SJSA1 (cell line): ENCODE measurements at regions not wholly inside any gene's neighbourhood (a gene's known extent, or its start where the extent isn't known, plus 50 kb on each side); places are given as distances from the start of the nearest gene placed in this dataset.

Source experiments
- DNase-seq, 2 experiments: peaks; one replicate each; pipeline ENCODE4 v3.0.0-alpha.2; 2015 to 2020; ENCODE audit warnings: low spot score in 2 of 2, low read depth in 1 of 2
- H3K27ac ChIP-seq: fragments of 250-450 bp; sonication (Bioruptor Pico); 2 replicates; pipeline ENCODE4 v1.5.1; 2020; ENCODE audit warnings: mild to moderate bottlenecking, moderate library complexity
- H3K27me3 ChIP-seq: fragments of 250-450 bp; sonication (Bioruptor Pico); replicated peaks from 2 replicates; pipeline ENCODE4 v1.5.1; 2020; ENCODE audit warnings: mild to moderate bottlenecking, moderate library complexity
- H3K36me3 ChIP-seq: fragments of 250-450 bp; sonication (Bioruptor Pico); 2 replicates; pipeline ENCODE4 v1.5.1; 2020; ENCODE audit warnings: mild to moderate bottlenecking
- H3K4me1 ChIP-seq: fragments of 250-450 bp; sonication (Bioruptor Pico); replicated peaks from 2 replicates; pipeline ENCODE4 v1.6.1; 2021; ENCODE audit warnings: mild to moderate bottlenecking
- H3K4me3 ChIP-seq: fragments of 250-450 bp; sonication (Bioruptor Pico); 2 replicates; pipeline ENCODE4 v1.5.1; 2020; ENCODE audit warnings: mild to moderate bottlenecking
- H3K9me3 ChIP-seq: fragments of 250-450 bp; sonication (Bioruptor Pico); replicated peaks from 2 replicates; pipeline ENCODE4 v1.5.1; 2020; ENCODE audit warnings: mild to moderate bottlenecking

DNA sequence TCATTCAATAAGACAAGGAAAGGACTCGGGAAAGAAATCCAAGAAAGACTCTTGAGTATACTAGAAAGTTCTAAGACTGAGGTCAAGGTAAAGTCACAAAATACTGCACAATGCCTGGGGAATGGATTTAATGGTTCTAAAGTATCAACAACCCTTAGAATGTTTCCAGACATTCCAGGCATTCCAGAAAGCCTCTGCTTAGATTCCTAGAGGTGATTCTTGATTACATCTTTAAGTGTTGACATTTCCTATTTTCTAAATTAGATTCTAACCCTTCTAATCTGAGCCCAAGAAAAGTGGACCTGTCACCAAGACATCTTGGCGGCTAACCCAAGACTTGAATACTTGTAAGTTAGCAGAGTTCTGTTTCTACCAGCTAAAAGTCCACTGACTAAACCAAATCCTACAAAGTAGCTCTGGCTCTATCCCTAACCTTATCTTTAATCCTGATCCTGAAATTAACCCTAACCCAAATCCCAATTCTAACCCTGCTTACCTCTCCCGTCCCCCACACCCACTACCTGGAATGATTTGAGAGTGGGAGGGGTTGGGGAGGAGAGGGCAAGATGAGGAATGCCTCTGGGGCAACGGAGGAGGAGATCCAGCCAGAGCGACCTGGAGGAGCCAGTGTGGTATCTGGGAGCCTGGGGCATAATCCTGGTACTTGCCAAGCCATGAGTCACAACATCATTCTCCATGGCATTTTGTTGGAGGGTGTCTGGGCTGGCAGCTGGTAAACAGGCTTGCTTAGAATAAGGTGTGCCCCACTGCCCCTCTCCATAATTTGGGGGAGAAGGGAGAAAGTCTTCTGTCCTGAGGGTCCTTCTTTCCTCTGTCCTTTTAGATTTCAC is 93.4 kb upstream of the HOXC13 start:
- H3K27me3 ChIP-seq, result no peaks in the 10 kb centered on the region
- peak overlapping the region; percentile 96 for H3K27ac ChIP-seq
- H3K4me3 ChIP-seq, result no peak overlapping the region
- no peaks in the 10 kb centered on the region for H3K36me3 ChIP-seq
- H3K9me3 ChIP-seq, result no peaks in the 10 kb centered on the region
- peaks cover 31% of the 10 kb centered on the region for H3K4me1 ChIP-seq
- peak; percentile 86 to 90 for DNase-seq

DNA sequence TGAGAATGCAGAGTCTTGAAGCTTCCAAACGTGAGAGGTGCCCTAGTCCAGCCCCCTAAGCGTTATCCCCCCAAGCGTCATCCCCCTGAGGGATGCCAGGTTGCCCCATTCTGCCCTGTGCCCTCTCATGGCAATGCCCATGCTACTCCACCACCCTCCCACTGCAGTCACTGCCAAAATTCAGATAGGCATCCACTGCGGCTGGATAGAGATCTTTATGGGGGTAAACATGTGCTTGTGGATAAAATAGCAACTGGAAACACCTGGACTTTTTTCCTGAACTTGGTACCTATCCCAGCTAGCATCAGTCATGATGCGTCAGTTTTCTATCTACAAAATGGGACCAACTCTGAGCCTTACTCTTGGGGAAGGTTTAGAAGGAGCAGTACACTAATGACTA is 92.7 kb upstream of the HOXC13 start:
- DNase-seq, result no peak
- no peaks in the 10 kb centered on the region for H3K27me3 ChIP-seq
- H3K4me3 ChIP-seq, result no peak overlapping the region
- H3K9me3 ChIP-seq, result no peaks in the 10 kb centered on the region
- H3K36me3 ChIP-seq, result no peaks in the 10 kb centered on the region
- peaks cover 31% of the 10 kb centered on the region for H3K4me1 ChIP-seq
- H3K27ac ChIP-seq, result peak overlapping the region; percentile 96

DNA sequence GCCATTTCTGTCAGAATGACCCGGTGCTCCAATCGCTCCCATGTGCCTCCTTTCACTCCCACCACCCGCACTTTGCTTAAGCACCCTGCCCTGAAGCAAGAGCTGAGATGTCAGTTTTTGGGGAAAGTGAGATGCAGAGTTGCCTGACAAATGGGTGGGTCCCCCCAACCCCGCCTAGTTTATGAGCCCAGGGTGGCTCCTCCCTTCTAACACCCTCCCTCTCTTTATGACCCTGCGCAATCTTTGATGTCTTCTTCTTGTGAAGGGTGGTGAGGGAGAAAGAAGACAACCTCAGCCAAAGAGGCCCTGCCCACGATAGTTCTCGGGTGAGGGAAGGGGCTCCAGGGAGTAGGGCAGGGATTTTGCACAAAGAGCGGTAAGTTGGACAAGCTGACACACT is 89.5 kb upstream of the HOXC13 start:
- Histone ChIP-seq H3K36me3 (no peaks in the 10 kb centered on the region), H3K27ac (no peak overlapping the region), H3K27me3 (no peaks in the 10 kb centered on the region), H3K9me3 (no peaks in the 10 kb centered on the region), H3K4me1 (peaks cover 24% of the 10 kb centered on the region), H3K4me3 (no peak overlapping the region)
- no peak for DNase-seq

DNA sequence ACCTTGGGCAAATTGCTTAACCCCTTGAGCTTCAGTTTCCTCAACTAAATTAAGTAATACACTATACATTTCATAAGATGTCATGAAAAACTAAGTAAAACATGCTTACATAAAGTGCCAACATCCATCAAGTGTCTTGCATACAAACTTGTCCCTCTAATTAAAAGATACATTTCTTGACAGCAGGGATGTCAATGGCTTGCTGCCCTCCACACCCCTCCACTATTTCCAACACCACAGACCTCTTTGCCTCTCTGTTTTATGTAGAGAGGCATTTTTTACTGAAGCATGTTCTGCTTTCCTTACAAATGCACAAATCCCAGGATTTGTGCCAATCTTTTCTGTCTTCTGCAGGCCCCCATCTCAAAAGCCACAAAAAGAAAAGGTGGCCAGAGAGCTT is 89.0 kb upstream of the HOXC13 start:
- DNase-seq, result no peak
- H3K4me1 ChIP-seq, result peaks cover 18% of the 10 kb centered on the region
- H3K9me3 ChIP-seq, result no peaks in the 10 kb centered on the region
- no peak overlapping the region for H3K4me3 ChIP-seq
- no peak overlapping the region for H3K27ac ChIP-seq
- no peaks in the 10 kb centered on the region for H3K36me3 ChIP-seq
- no peaks in the 10 kb centered on the region for H3K27me3 ChIP-seq

DNA sequence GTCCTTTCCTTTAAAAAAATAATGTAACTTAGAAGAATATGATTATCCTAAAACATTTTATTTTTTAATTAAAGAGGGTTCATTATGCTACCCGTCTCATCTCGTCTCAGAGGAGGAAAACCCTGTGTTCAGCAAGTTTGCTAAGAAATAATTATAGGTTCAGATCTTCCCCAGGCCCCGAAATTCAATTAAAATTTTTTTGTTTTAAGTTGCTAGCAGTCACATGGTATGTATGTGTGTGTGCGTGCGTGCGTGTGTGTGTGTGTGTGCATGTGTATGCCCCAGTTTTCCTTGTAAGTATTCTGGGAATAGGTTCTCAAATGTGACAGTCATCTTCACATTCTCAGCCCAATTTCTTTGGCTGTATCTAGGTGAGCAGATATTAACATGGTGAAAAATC is 86.6 kb upstream of the HOXC13 start:
- H3K36me3 ChIP-seq, result no peaks in the 10 kb centered on the region
- H3K4me1 ChIP-seq, result no peaks in the 10 kb centered on the region; the same call in 1 of the 2 replicates
- H3K4me3 ChIP-seq, result no peak overlapping the region
- no peak for DNase-seq
- H3K27ac ChIP-seq, result no peak overlapping the region
- H3K27me3 ChIP-seq, result no peaks in the 10 kb centered on the region
- no peaks in the 10 kb centered on the region for H3K9me3 ChIP-seq

DNA sequence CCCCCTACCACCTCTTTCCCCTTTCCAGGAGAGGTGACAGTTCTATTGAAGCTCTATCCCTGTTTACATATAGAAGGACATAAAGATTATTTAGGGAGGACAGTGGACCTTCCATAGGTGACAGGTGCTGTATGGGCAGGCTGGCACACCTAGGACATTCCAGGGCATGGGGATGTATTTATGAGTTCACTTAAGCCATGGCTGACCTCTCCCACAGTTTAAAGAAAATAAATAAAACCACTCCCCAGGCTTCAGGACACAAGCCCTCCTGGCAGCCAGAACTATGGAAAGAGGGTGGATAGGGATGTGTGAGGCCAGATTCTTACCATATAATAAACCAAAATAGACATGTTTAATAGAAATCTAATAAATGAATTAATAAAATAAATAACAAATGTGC is 85.6 kb upstream of the HOXC13 start:
- Histone ChIP-seq H3K36me3 (no peaks in the 10 kb centered on the region), H3K27me3 (no peaks in the 10 kb centered on the region), H3K9me3 (no peaks in the 10 kb centered on the region), H3K4me1 (no peaks in the 10 kb centered on the region), H3K4me3 (no peak overlapping the region), H3K27ac (no peak overlapping the region)
- DNase-seq, result no peak

DNA sequence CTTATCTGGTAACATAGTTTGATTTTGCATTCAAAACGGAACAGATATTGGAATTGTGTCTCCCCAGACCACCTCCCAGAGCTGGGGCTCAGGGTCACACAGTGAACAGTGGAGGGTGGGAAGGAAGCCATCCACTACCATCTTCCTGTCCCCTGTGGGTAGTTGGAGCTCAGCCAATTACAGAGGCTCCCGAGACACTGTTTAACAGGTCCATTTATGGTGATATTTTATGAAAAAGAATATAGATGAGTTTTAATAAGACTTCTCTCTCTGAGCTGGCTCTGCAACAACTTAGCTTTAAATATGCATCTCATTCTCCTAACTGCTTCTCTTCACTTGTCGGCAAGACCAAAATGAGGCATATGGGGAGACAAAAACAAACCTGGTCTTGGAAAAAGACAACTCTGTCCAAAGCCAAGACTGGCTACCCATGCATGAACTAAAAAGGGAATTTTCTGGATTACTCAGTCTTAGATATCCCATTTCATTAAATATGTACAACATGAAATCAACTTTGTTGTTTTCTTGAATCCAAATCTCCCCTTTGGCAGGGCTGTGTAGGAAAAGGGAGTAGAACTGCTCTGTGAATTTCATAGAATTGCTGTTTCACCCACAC is 83.8 kb upstream of the HOXC13 start:
- H3K4me3 ChIP-seq, result no peak overlapping the region
- H3K27me3 ChIP-seq, result no peaks in the 10 kb centered on the region
- no peaks in the 10 kb centered on the region for H3K9me3 ChIP-seq
- no peaks in the 10 kb centered on the region for H3K36me3 ChIP-seq
- no peak overlapping the region for H3K27ac ChIP-seq
- H3K4me1 ChIP-seq, result peaks cover under 1% of the 10 kb centered on the region
- DNase-seq, result no peak

DNA sequence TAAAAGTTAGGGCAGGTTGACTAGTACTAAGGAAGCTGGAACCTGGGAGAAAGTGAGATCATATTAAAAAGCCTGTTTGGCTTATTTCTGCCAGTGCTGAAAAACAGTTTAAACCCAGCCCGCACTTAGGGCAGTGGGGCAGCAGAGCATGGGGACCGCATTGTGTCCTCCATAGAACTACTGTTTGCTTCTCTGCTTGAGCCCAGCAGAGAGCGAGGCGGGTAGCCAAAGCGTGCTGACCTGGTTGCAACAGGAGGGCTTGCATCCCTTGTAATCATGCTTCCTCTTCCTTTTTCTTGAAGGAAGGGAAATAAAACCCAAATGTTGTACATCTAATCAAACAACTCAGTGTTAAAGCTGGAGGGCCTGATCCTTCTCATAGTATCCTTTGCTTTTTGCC is 82.5 kb upstream of the HOXC13 start:
- Histone ChIP-seq H3K4me1 (peaks cover 13% of the 10 kb centered on the region), H3K27ac (no peak overlapping the region), H3K36me3 (no peaks in the 10 kb centered on the region), H3K9me3 (no peaks in the 10 kb centered on the region), H3K27me3 (no peaks in the 10 kb centered on the region), H3K4me3 (no peak overlapping the region)
- no peak for DNase-seq

DNA sequence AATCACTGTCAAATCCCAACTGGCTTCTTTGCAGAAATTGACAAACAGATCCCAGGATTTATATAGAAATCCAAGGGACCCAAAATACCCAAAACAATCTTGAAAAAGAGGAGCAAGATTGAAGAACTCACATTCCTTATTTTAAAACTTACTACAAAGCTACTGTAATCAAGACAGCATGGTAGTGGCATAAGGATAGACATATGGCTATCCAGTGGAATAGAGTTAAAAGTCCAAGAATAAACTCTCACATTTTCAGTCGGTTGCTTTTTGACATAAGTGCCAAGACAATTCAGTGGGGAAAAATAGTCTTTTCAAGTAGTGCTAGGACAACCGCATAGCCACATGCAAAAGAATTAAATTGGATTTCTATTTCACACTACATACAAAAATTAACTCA is 81.0 kb upstream of the HOXC13 start:
- no peak overlapping the region for H3K27ac ChIP-seq
- H3K4me1 ChIP-seq, result peaks cover 29% of the 10 kb centered on the region
- no peak for DNase-seq
- H3K27me3 ChIP-seq, result no peaks in the 10 kb centered on the region
- H3K9me3 ChIP-seq, result no peaks in the 10 kb centered on the region
- H3K4me3 ChIP-seq, result no peak overlapping the region
- no peaks in the 10 kb centered on the region for H3K36me3 ChIP-seq

DNA sequence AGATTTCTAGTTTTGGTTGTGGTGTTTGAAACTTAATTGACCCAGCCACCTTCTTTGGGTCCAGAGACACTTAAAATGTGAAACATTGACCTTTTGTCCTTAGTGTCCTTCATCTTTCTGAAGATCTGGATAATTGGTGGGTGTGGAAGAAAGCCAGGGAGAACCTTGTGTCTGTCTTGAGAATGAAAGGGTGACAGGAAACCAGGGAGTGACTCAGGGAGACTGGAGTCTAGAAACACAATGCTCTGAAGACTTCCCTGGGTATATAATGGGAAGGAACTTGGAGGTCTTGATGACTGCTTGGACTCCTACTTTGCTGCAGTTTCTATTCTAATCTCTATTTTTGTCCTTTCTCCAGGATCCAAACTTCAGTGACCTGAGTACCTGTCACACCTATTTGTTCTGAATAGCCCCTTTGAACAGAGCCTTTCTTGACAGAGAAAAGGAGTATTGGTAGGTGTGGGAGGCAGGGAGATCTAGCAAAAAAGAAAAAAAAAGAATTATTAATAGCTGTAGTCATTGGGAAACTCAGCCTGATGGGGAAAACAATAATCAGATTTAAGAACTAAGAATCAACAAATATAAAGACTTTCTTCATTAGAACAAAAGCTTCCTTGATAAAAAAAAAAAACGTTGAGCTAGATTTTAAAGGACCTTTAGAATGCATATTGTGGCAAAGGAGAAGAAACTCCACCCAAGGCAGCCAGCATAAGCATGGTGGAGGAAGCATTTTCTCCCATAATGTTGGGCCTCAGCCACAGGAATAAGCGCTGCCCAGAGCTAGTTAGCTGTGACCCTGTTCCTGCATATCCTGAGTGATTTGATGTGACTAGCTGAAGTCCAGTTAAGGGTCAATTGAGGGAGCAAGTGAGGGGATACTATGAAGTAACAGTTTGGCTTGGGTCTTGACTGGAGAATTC is 77.9 kb upstream of the HOXC13 start:
- no peaks in the 10 kb centered on the region for H3K9me3 ChIP-seq
- H3K4me1 ChIP-seq, result peaks cover 39% of the 10 kb centered on the region
- DNase-seq, result peak in 1 of 2 experiments; percentile 56
- H3K27ac ChIP-seq, result peak overlapping the region; percentile 15; the same call in 1 of the 2 replicates
- H3K36me3 ChIP-seq, result no peaks in the 10 kb centered on the region
- no peaks in the 10 kb centered on the region for H3K27me3 ChIP-seq
- H3K4me3 ChIP-seq, result no peak overlapping the region

DNA sequence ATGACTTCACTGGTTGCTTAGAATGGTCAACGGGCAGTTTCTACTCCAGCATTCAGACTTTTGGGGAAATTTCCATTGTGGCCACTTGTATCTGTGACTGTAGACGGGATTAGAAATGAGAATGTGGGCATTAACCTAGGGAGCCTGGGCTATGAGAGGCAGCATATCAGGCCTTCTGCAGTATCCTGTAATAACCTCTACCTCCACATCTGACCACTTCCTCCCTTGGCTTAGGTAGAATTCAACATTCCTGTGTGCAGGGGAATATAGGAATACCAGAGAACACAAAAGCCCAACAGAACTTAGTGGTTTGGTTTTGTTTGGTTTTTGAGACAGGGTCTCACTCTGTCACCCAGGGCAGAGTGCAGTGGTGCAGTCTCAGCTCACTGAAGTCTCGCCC is 76.4 kb upstream of the HOXC13 start:
- Histone ChIP-seq H3K9me3 (no peaks in the 10 kb centered on the region), H3K27me3 (no peaks in the 10 kb centered on the region), H3K4me3 (no peak overlapping the region), H3K4me1 (peaks cover 41% of the 10 kb centered on the region), H3K27ac (peak overlapping the region; percentile 94), H3K36me3 (no peaks in the 10 kb centered on the region)
- DNase-seq, result no peak

DNA sequence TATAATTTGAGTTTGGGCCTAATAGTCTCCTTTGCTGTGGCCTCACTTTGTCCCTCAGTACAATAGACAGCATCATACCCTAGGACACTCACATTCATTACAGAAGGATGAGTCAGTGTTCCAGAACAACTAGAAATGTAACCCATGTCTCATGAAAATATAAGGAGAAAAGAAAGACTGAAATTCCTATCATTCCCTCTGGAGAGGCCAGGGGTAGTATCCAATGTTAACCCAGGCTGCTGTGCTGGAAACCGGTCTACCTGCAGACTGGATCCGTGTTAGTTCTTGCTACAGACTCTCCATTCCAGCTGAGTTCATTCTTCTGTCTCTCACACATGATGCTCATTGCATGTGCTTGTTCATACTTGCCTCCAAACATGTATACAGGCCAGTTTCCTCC is 75.8 kb upstream of the HOXC13 start:
- DNase-seq, result peak in 1 of 2 experiments; percentile 80
- no peak overlapping the region for H3K4me3 ChIP-seq
- no peaks in the 10 kb centered on the region for H3K27me3 ChIP-seq

DNA sequence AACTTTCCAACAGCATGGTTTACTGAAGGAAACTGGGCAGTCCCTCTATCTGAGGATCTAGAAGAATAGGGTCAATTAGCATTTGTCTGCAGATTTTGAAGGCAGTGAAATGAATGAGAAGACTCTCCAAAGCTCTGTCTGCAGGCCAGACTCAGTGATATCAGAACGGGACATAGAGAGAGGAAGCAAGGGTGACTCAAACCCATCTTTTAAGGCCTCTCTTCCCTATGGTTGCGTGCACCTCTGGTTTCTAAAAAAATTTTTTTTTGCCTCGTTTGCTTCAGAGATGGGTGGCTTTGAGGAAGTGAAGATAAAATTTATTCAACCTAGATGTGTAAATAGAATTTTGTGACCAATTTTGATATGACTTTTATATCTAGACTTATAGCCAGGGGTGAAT is 71.9 kb upstream of the HOXC13 start:
- H3K27ac ChIP-seq, result no peak overlapping the region
- no peaks in the 10 kb centered on the region for H3K36me3 ChIP-seq
- DNase-seq, result no peak

More for the DNA sequence above, 75.8 kb upstream of the HOXC13 start:
- H3K4me1 ChIP-seq, result peaks cover 47% of the 10 kb centered on the region
- H3K27ac ChIP-seq, result peak overlapping the region; percentile 94
- H3K9me3 ChIP-seq, result no peaks in the 10 kb centered on the region
- no peaks in the 10 kb centered on the region for H3K36me3 ChIP-seq

More for the DNA sequence above, 71.9 kb upstream of the HOXC13 start:
- Histone ChIP-seq H3K27me3 (no peaks in the 10 kb centered on the region), H3K9me3 (no peaks in the 10 kb centered on the region), H3K4me3 (no peak overlapping the region), H3K4me1 (peaks cover 45% of the 10 kb centered on the region)
